ENCODE measurements at regions not wholly inside any gene's neighbourhood (a gene's known extent, or its start where the extent isn't known, plus 50 kb on each side); places are given as distances from the start of the nearest gene placed in this dataset.

- ATAC-seq = no peak
Observed at GRCh38 chr12:101539148-101539547, 55.6 kb upstream of the MYBPC1 start.

More at GRCh38 chr12:101539148-101539547, 55.6 kb upstream of the MYBPC1 start:
- Histone ChIP-seq H2AFZ (ENCODE audit: low read length) (no peak overlapping the region), H3K9ac (ENCODE audit: insufficient read depth, low read depth, low read length) (no peak overlapping the region), H3K79me2 (ENCODE audit: insufficient read depth, low read length) (no peaks in the 10 kb centered on the region), H4K20me1 (ENCODE audit: insufficient read depth, low read length) (no peaks in the 10 kb centered on the region), H3K27me3 (ENCODE audit: control insufficient read depth in 1 of 2, insufficient read depth in 2 of 2, low read length in 2 of 2) (no peaks in the 10 kb centered on the region; a peak in 2 of 5 replicates), H3K4me1 (ENCODE audit: insufficient read depth, low read length) (no peaks in the 10 kb centered on the region), H3K36me3 (replicated peaks in 1 of 2; ENCODE audit: control insufficient read depth in 1 of 2, insufficient read depth in 2 of 2, low read length in 2 of 2) (no peaks in the 10 kb centered on the region), H3K4me3 (replicated peaks in 1 of 3; ENCODE audit: insufficient read depth in 1 of 3, low read depth in 2 of 3, low read length in 3 of 3) (no peak overlapping the region), H3K9me3 (ENCODE audit: low read length) (no peaks in the 10 kb centered on the region), H3K4me2 (ENCODE audit: low read depth, low read length) (no peak overlapping the region), H3K27ac (ENCODE audit: extremely low read length, insufficient read depth, low read length) (no peak overlapping the region)
- CTCF ChIA-PET (ENCODE audit: low intra/inter-chr PET ratio, low total read pairs) = no interaction called here
- DNase-seq (ENCODE audit: low spot score) = no peak
- POLR2A ChIA-PET = no interaction called here
- in situ Hi-C loops (cut with HindIII; ENCODE audit: extremely low pct_ligation_motif_present, low pct_unique_long_range_greater_than_20kb) (no loop called here), intact Hi-C loops (cut with micrococcal nuclease; ENCODE audit: unreplicated experiment) (no loop called here)
- 5% methylated on average over 3 of the region's 3 CpGs for WGBS (ENCODE audit: low lambda C conversion rate)
- FAIRE-seq = no peak
- no TSS peak for BruUV-seq (replicated peaks)
- TF ChIP-seq CEBPB (IDR thresholded peaks at IDR 0.05; ENCODE audit: borderline replicate concordance, low read depth, low read length) (0 out of 2 replicates have a peak, but pooled peaks have one; percentile 18), SP4 (CRISPR knock-in tag; IDR thresholded peaks at IDR 0.05) (no peak), ZNF773 (CRISPR knock-in tag; IDR thresholded peaks at IDR 0.05; ENCODE audit: borderline replicate concordance) (no peak), ZNF468 (CRISPR knock-in tag; IDR thresholded peaks at IDR 0.05) (no peak), AGO2 (optimal IDR thresholded peaks at IDR 0.05; ENCODE audit: low read depth, low read length) (no peak), JUND (CRISPR knock-in tag; IDR thresholded peaks at IDR 0.05) (no peak), CREM (IDR thresholded peaks at IDR 0.05) (no peak), CREM (CRISPR knock-in tag; IDR thresholded peaks at IDR 0.05) (no peak)

All from HepG2 (cell line).